NCI-H128 (cell line): ENCODE measurements at regions not wholly inside any gene's neighbourhood (a gene's known extent, or its start where the extent isn't known, plus 50 kb on each side); places are given as distances from the start of the nearest gene placed in this dataset.

Source experiments
- DNase-seq: peaks from one replicate; lab custom pipeline; 2025; ENCODE audit not compliant: unreplicated experiment; lab: John Stamatoyannopoulos, UW

- DNase-seq = no peak
Observed at GRCh38 chr6:33967966-33968724, 164.3 kb upstream of the MLN start.

- DNase-seq = no peak
Observed at GRCh38 chr6:33967265-33967767, 163.5 kb upstream of the MLN start.

GRCh38 chr6:33966536-33966935 lies 162.7 kb upstream of the MLN start:
- DNase-seq = no peak

- DNase-seq = no peak
Observed at GRCh38 chr6:33965766-33966165, 162.0 kb upstream of the MLN start.

GRCh38 chr6:33964387-33964786 lies 160.6 kb upstream of the MLN start:
- DNase-seq = no peak

GRCh38 chr6:33963136-33963750 lies 159.4 kb upstream of the MLN start:
- no peak for DNase-seq

GRCh38 chr6:33962246-33963027 lies 158.6 kb upstream of the MLN start:
- no peak for DNase-seq

- DNase-seq = no peak
Observed at GRCh38 chr6:33961691-33962090, 157.9 kb upstream of the MLN start.

- DNase-seq = no peak
Observed at GRCh38 chr6:33960345-33961313, 156.8 kb upstream of the MLN start.

- DNase-seq = no peak
Observed at GRCh38 chr6:33959661-33960344, 156.0 kb upstream of the MLN start.

GRCh38 chr6:33959329-33959651 lies 155.5 kb upstream of the MLN start:
- DNase-seq = no peak

GRCh38 chr6:33958526-33959328 lies 154.9 kb upstream of the MLN start:
- no peak for DNase-seq

- DNase-seq = no peak
Observed at GRCh38 chr6:33957892-33958525, 154.2 kb upstream of the MLN start.

GRCh38 chr6:33957131-33957891 lies 153.5 kb upstream of the MLN start:
- no peak for DNase-seq

- DNase-seq = no peak
Observed at GRCh38 chr6:33956206-33956605, 152.4 kb upstream of the MLN start.

GRCh38 chr6:33955566-33955965 lies 151.8 kb upstream of the MLN start:
- DNase-seq = no peak

GRCh38 chr6:33954453-33954852 lies 150.7 kb upstream of the MLN start:
- no peak for DNase-seq

- no peak for DNase-seq
Observed at GRCh38 chr6:33953171-33953570, 149.4 kb upstream of the MLN start.
